Mesenchymal stem cell (in vitro differentiated cells and primary cell): ENCODE measurements at regions not wholly inside any gene's neighbourhood (a gene's known extent, or its start where the extent isn't known, plus 50 kb on each side); places are given as distances from the start of the nearest gene placed in this dataset.

Experiments
- DNase-seq: peaks from one replicate; pipeline ENCODE4 v3.0.0-alpha.2; 2013
- H2AFZ ChIP-seq: one replicate; pipeline ENCODE4 v1.6.1; 2013; ENCODE audit warnings: low read depth, mild to moderate bottlenecking, control low read depth, inconsistent platforms, low read length, moderate library complexity
- H2AK5ac ChIP-seq: 2 replicates; pipeline ENCODE4 v1.6.1; 2013; ENCODE audit warnings: low read length, moderate library complexity, mild to moderate bottlenecking, inconsistent platforms; ENCODE audit not compliant: severe bottlenecking
- H2BK120ac ChIP-seq: one replicate; pipeline ENCODE4 v1.6.1; 2013; ENCODE audit warnings: low read depth, mild to moderate bottlenecking, inconsistent platforms, low read length, moderate library complexity
- H2BK12ac ChIP-seq, 2 experiments: one replicate each; pipeline ENCODE4 v1.6.1; 2013; ENCODE audit warnings: inconsistent platforms in 2 of 2, low read length in 2 of 2, mild to moderate bottlenecking in 2 of 2, moderate library complexity in 2 of 2, control low read depth in 1 of 2
- H2BK15ac ChIP-seq: one replicate; pipeline ENCODE4 v1.6.1; 2013; ENCODE audit warnings: mild to moderate bottlenecking, low read depth, inconsistent platforms; ENCODE audit not compliant: poor library complexity, severe bottlenecking
- H2BK5ac ChIP-seq: 2 replicates; pipeline ENCODE4 v1.6.1; 2013; ENCODE audit warnings: low read depth, mild to moderate bottlenecking, low read length, control low read depth, inconsistent platforms; ENCODE audit not compliant: poor library complexity, severe bottlenecking
- H3K14ac ChIP-seq, 2 experiments: one replicate each; pipeline ENCODE4 v1.6.1; 2013; ENCODE audit warnings: inconsistent platforms in 2 of 2, low read length in 2 of 2, control low read depth in 1 of 2, mild to moderate bottlenecking in 1 of 2, moderate library complexity in 1 of 2
- H3K18ac ChIP-seq, 2 experiments: one replicate each; pipeline ENCODE4 v1.6.1; 2013; ENCODE audit warnings: inconsistent platforms in 2 of 2, low read length in 2 of 2, control low read depth in 1 of 2, low read depth in 1 of 2, mild to moderate bottlenecking in 1 of 2
- H3K23ac ChIP-seq, 2 experiments: one replicate each; pipeline ENCODE4 v1.6.1; 2013; ENCODE audit warnings: inconsistent platforms in 2 of 2, low read length in 2 of 2, mild to moderate bottlenecking in 2 of 2, moderate library complexity in 2 of 2, control low read depth in 1 of 2
- H3K27ac ChIP-seq: 2 replicates; pipeline ENCODE4 v1.5.1; 2013; ENCODE audit warnings: mild to moderate bottlenecking, moderate library complexity, low read length, control low read depth, inconsistent platforms; ENCODE audit not compliant: poor library complexity, severe bottlenecking
- H3K27me3 ChIP-seq, 2 experiments: 2 replicates each; pipeline versions ENCODE4 v1.6.1 to v1.7.0; 2013; ENCODE audit warnings: low read length in 2 of 2, mild to moderate bottlenecking in 2 of 2, moderate library complexity in 2 of 2, control low read depth in 1 of 2, inconsistent platforms in 1 of 2; ENCODE audit not compliant: control insufficient read depth in 1 of 2, insufficient read depth in 1 of 2
- H3K36me3 ChIP-seq, 2 experiments: 2 replicates each; pipeline versions ENCODE4 v1.6.1 to v1.7.0; 2013; ENCODE audit warnings: low read length in 2 of 2, control low read depth in 1 of 2, inconsistent platforms in 1 of 2, low read depth in 1 of 2, mild to moderate bottlenecking in 1 of 2; ENCODE audit not compliant: insufficient read depth in 2 of 2, control insufficient read depth in 1 of 2
- H3K4ac ChIP-seq, 2 experiments: one replicate each; pipeline ENCODE4 v1.6.1; 2013; ENCODE audit warnings: inconsistent platforms in 2 of 2, low read length in 2 of 2, mild to moderate bottlenecking in 2 of 2, moderate library complexity in 2 of 2, control low read depth in 1 of 2, low read depth in 1 of 2
- H3K4me1 ChIP-seq: 2 replicates; pipeline ENCODE4 v1.6.1; 2013; ENCODE audit warnings: low read depth, low read length, control low read depth; ENCODE audit not compliant: control insufficient read depth, insufficient read depth
- H3K4me2 ChIP-seq: 2 replicates; pipeline ENCODE4 v1.6.1; 2013; ENCODE audit warnings: low read length, mild to moderate bottlenecking, inconsistent platforms; ENCODE audit not compliant: poor library complexity, severe bottlenecking
- H3K4me3 ChIP-seq, 2 experiments: 2 replicates each; pipeline versions ENCODE4 v1.5.1 to v1.7.0; 2013; ENCODE audit warnings: low read length in 2 of 2, mild to moderate bottlenecking in 2 of 2, control low read depth in 1 of 2, low read depth in 1 of 2; ENCODE audit not compliant: insufficient read depth in 1 of 2
- H3K79me1 ChIP-seq: replicated peaks from 2 replicates; pipeline ENCODE4 v1.6.1; 2013; ENCODE audit warnings: mild to moderate bottlenecking, control low read depth, low read length, inconsistent platforms; ENCODE audit not compliant: poor library complexity, severe bottlenecking
- H3K9ac ChIP-seq: 2 replicates; pipeline ENCODE4 v1.7.0; 2013; ENCODE audit warnings: mild to moderate bottlenecking, low read length, moderate library complexity
- H3K9me3 ChIP-seq: 2 replicates; pipeline ENCODE4 v1.7.0; 2013; ENCODE audit warnings: mild to moderate bottlenecking, low read length; ENCODE audit not compliant: control insufficient read depth
- H4K8ac ChIP-seq: one replicate; pipeline ENCODE4 v1.6.1; 2013; ENCODE audit warnings: inconsistent platforms, mild to moderate bottlenecking, low read length, moderate library complexity
- H4K91ac ChIP-seq: one replicate; pipeline ENCODE4 v1.6.1; 2013; ENCODE audit warnings: mild to moderate bottlenecking, low read length, inconsistent platforms
- whole genome bisulfite sequencing: methylation state at CpG from one replicate; pipeline ENCODE4 v1.1.7; 2013; ENCODE audit warnings: mixed read lengths; 5-methylcytosine and 5-hydroxymethylcytosine counted together

- Histone ChIP-seq H3K9ac (no peak overlapping the region), H2BK5ac (no peak overlapping the region), H3K4me3 (no peak overlapping the region), H2BK15ac (no peak overlapping the region), H3K4me1 (no peaks in the 10 kb centered on the region), H3K36me3 (no peaks in the 10 kb centered on the region), H2BK120ac (no peak overlapping the region), H3K9me3 (no peaks in the 10 kb centered on the region), H3K27ac (no peak overlapping the region), H4K8ac (no peak overlapping the region), H3K4me2 (no peak overlapping the region), H3K23ac (no peak overlapping the region), H2BK12ac (no peak overlapping the region), H3K79me1 (no peaks in the 10 kb centered on the region), H2AK5ac (no peak overlapping the region), H3K27me3 (no peaks in the 10 kb centered on the region), H3K18ac (no peak overlapping the region), H2AFZ (no peak overlapping the region), H3K14ac (no peak overlapping the region), H3K4ac (no peak overlapping the region), H4K91ac (no peak overlapping the region)
- DNase-seq: no peak
Measured at GRCh38 chr5:82986404-82986803, 90.8 kb downstream of the TMEM167A start.

GRCh38 chr5:82985763-82986162 lies 91.4 kb downstream of the TMEM167A start:
- Histone ChIP-seq H3K9ac (no peak overlapping the region), H3K4me1 (no peaks in the 10 kb centered on the region), H2BK15ac (no peak overlapping the region), H2AFZ (no peak overlapping the region), H3K36me3 (no peaks in the 10 kb centered on the region), H2BK5ac (no peak overlapping the region), H3K23ac (no peak overlapping the region), H3K14ac (no peak overlapping the region), H3K4ac (no peak overlapping the region), H3K27me3 (no peaks in the 10 kb centered on the region), H4K91ac (no peak overlapping the region), H3K27ac (no peak overlapping the region), H2BK120ac (no peak overlapping the region), H2AK5ac (no peak overlapping the region), H3K18ac (no peak overlapping the region), H2BK12ac (no peak overlapping the region), H3K4me2 (no peak overlapping the region), H3K4me3 (no peak overlapping the region), H4K8ac (no peak overlapping the region), H3K79me1 (no peaks in the 10 kb centered on the region), H3K9me3 (no peaks in the 10 kb centered on the region)
- WGBS: 58% methylated on average over 1 of the region's 2 CpGs
- peak; percentile 4 for DNase-seq

- H3K4ac ChIP-seq: no peak overlapping the region
- H2AK5ac ChIP-seq: no peak overlapping the region
- H3K4me2 ChIP-seq: no peak overlapping the region
- DNase-seq: peak; percentile 24
- no peak overlapping the region for H2BK5ac ChIP-seq
- no peak overlapping the region for H2BK15ac ChIP-seq
- WGBS: 30% methylated on average over 9 of the region's 10 CpGs
- no peak overlapping the region for H3K18ac ChIP-seq
- no peak overlapping the region for H3K23ac ChIP-seq
- no peaks in the 10 kb centered on the region for H3K9me3 ChIP-seq
- no peaks in the 10 kb centered on the region for H3K79me1 ChIP-seq
- no peak overlapping the region for H3K27ac ChIP-seq
- H3K4me3 ChIP-seq: no peak overlapping the region
- H3K36me3 ChIP-seq: no peaks in the 10 kb centered on the region
- H4K91ac ChIP-seq: no peak overlapping the region
- no peak overlapping the region for H4K8ac ChIP-seq
- H3K27me3 ChIP-seq: no peaks in the 10 kb centered on the region
- H3K14ac ChIP-seq: no peak overlapping the region
- no peak overlapping the region for H3K9ac ChIP-seq
- no peak overlapping the region for H2AFZ ChIP-seq
- H3K4me1 ChIP-seq: no peaks in the 10 kb centered on the region
- H2BK120ac ChIP-seq: no peak overlapping the region
- H2BK12ac ChIP-seq: no peak overlapping the region
Measured at GRCh38 chr5:82984786-82985735, 92.1 kb downstream of the TMEM167A start.

- Histone ChIP-seq H4K8ac (no peak overlapping the region), H3K9ac (no peak overlapping the region), H3K4me2 (no peak overlapping the region), H2AK5ac (no peak overlapping the region), H4K91ac (no peak overlapping the region), H3K36me3 (no peaks in the 10 kb centered on the region), H3K4me3 (no peak overlapping the region), H3K27ac (no peak overlapping the region), H3K4ac (no peak overlapping the region), H3K79me1 (no peaks in the 10 kb centered on the region), H3K14ac (no peak overlapping the region), H2BK15ac (no peak overlapping the region), H3K27me3 (no peaks in the 10 kb centered on the region), H3K23ac (no peak overlapping the region), H2BK120ac (no peak overlapping the region), H3K4me1 (no peaks in the 10 kb centered on the region), H3K18ac (no peak overlapping the region), H2BK12ac (no peak overlapping the region), H2AFZ (no peak overlapping the region), H2BK5ac (no peak overlapping the region), H3K9me3 (peaks cover 3% of the 10 kb centered on the region)
- DNase-seq: no peak
- WGBS: no CpG with 5 or more reads among the region's 2 CpGs
Measured at GRCh38 chr5:82982846-82983245, 94.3 kb downstream of the TMEM167A start.
